ENCODE measurements at regions not wholly inside any gene's neighbourhood (a gene's known extent, or its start where the extent isn't known, plus 50 kb on each side); places are given as distances from the start of the nearest gene placed in this dataset.

DNA sequence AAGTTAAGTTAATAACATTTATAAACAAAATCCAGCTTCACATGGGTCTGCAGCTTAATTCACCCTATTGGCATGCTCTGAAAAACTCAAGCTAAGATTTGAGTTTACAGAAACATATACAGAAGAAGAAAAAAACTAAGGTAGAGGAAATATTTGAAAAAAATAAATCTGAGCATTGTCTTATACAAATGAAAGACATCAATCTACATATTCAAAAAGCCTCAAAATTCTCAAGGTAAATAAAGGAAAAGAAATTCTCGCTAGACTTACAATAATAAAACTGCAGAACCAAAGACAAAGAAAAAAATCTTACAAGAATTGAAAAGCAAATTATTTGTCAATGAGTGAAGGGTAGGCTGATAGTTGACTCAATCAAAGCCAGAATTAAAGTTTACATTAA lies 493.4 kb downstream of the CETN3 start:
- Histone ChIP-seq H3K9me3 (ENCODE audit: control insufficient read depth, insufficient read depth, low read length) (peaks cover 6% of the 10 kb centered on the region), H3K4me3 (ENCODE audit: low read depth, low read length) (no peak overlapping the region), H3K4me1 (ENCODE audit: control insufficient read depth, insufficient read depth, low read length) (no peaks in the 10 kb centered on the region), H3K36me3 (ENCODE audit: control insufficient read depth, insufficient read depth, low read length) (no peaks in the 10 kb centered on the region), H3K27me3 (ENCODE audit: control insufficient read depth, insufficient read depth, low read length) (no peaks in the 10 kb centered on the region), H3K27ac (ENCODE audit: low read depth, low read length) (no peak overlapping the region)
- WGBS (ENCODE audit: insufficient coverage), result no CpG with 5 or more reads among the region's 1 CpG
- DNase-seq (ENCODE audit: low read depth in 4 of 6, low spot score in 6 of 6), result no peak

- no peak overlapping the region for H3K4me3 ChIP-seq (ENCODE audit: low read depth, low read length)
- no peaks in the 10 kb centered on the region for H3K9me3 ChIP-seq (ENCODE audit: control insufficient read depth, insufficient read depth, low read length)
- no peaks in the 10 kb centered on the region for H3K4me1 ChIP-seq (ENCODE audit: control insufficient read depth, insufficient read depth, low read length)
- H3K27ac ChIP-seq (ENCODE audit: low read depth, low read length), result no peak overlapping the region
- DNase-seq (ENCODE audit: low read depth in 4 of 6, low spot score in 6 of 6), result peak in 2 of 6 donors; percentile 12 to 58
- no peaks in the 10 kb centered on the region for H3K27me3 ChIP-seq (ENCODE audit: control insufficient read depth, insufficient read depth, low read length)
- no peaks in the 10 kb centered on the region for H3K36me3 ChIP-seq (ENCODE audit: control insufficient read depth, insufficient read depth, low read length)
Observed at GRCh38 chr5:89908876-89909275, 500.7 kb downstream of the CETN3 start.

- H3K36me3 ChIP-seq (ENCODE audit: control insufficient read depth, insufficient read depth, low read length), result no peaks in the 10 kb centered on the region
- no peak for DNase-seq (ENCODE audit: low read depth in 4 of 6, low spot score in 6 of 6)
- no peak overlapping the region for H3K27ac ChIP-seq (ENCODE audit: low read depth, low read length)
- no peak overlapping the region for H3K4me3 ChIP-seq (ENCODE audit: low read depth, low read length)
- no peaks in the 10 kb centered on the region for H3K9me3 ChIP-seq (ENCODE audit: control insufficient read depth, insufficient read depth, low read length)
- no peaks in the 10 kb centered on the region for H3K27me3 ChIP-seq (ENCODE audit: control insufficient read depth, insufficient read depth, low read length)
- WGBS (ENCODE audit: insufficient coverage), result no CpG with 5 or more reads among the region's 2 CpGs
- H3K4me1 ChIP-seq (ENCODE audit: control insufficient read depth, insufficient read depth, low read length), result no peaks in the 10 kb centered on the region
Observed at GRCh38 chr5:89904442-89904841, 505.1 kb downstream of the CETN3 start.

DNA sequence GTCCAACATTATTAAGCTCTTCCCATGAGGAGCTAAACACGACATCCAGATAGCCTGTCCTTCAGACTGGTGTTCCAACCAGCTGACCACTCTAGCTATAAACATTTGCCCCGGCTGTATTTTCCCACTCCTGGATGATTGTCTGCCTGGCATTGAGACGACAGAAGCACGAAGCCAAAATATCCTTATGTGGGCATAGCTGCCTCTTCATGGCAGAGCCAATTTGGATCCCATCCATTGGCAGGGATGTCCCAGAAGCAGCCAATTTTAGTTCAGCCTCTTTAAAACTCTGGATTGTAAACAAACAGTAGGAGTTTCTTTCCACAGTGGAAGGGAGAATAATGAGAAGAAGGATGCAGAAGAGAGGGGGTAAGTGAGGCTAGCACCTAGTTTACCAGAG lies 507.6 kb downstream of the CETN3 start:
- Histone ChIP-seq H3K36me3 (ENCODE audit: control insufficient read depth, insufficient read depth, low read length) (no peaks in the 10 kb centered on the region), H3K9me3 (ENCODE audit: control insufficient read depth, insufficient read depth, low read length) (no peaks in the 10 kb centered on the region), H3K27me3 (ENCODE audit: control insufficient read depth, insufficient read depth, low read length) (no peaks in the 10 kb centered on the region), H3K4me1 (ENCODE audit: control insufficient read depth, insufficient read depth, low read length) (no peaks in the 10 kb centered on the region), H3K4me3 (ENCODE audit: low read depth, low read length) (no peak overlapping the region), H3K27ac (ENCODE audit: low read depth, low read length) (no peak overlapping the region)
- DNase-seq (ENCODE audit: low read depth in 4 of 6, low spot score in 6 of 6), result peak; percentile 12 to 95 (median 36)
- WGBS (ENCODE audit: insufficient coverage), result 45% methylated on average over 4 of the region's 4 CpGs

DNA sequence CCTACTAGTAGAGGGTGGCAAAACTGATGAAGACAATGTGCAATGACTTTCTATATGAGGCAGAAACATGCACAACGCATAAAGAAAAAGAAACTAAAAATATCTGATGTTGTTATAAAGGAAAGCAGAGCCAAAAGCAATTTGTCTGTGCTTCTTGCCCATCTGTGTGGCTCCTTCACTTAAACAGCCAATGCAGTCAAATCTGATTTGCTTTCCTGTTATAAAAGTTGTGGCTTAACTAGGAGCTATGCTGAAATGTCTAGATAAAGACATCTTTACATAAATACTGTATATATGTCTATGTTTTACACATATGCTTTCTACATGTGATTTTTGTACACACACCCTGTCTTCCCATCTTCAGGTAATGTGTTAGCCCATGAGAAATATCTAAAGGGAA lies 508.2 kb downstream of the CETN3 start:
- H3K4me1 ChIP-seq (ENCODE audit: control insufficient read depth, insufficient read depth, low read length), result no peaks in the 10 kb centered on the region
- H3K4me3 ChIP-seq (ENCODE audit: low read depth, low read length), result no peak overlapping the region
- H3K36me3 ChIP-seq (ENCODE audit: control insufficient read depth, insufficient read depth, low read length), result no peaks in the 10 kb centered on the region
- H3K27me3 ChIP-seq (ENCODE audit: control insufficient read depth, insufficient read depth, low read length), result no peaks in the 10 kb centered on the region
- peak in 1 of 6 donors; percentile 80 for DNase-seq (ENCODE audit: low read depth in 4 of 6, low spot score in 6 of 6)
- no CpG with 5 or more reads among the region's 1 CpG for WGBS (ENCODE audit: insufficient coverage)
- peaks cover 2% of the 10 kb centered on the region for H3K9me3 ChIP-seq (ENCODE audit: control insufficient read depth, insufficient read depth, low read length)
- no peak overlapping the region for H3K27ac ChIP-seq (ENCODE audit: low read depth, low read length)

GRCh38 chr5:89900346-89900745 lies 509.2 kb downstream of the CETN3 start:
- Histone ChIP-seq H3K27ac (ENCODE audit: low read depth, low read length) (no peak overlapping the region), H3K36me3 (ENCODE audit: control insufficient read depth, insufficient read depth, low read length) (no peaks in the 10 kb centered on the region), H3K9me3 (ENCODE audit: control insufficient read depth, insufficient read depth, low read length) (peaks cover 5% of the 10 kb centered on the region), H3K27me3 (ENCODE audit: control insufficient read depth, insufficient read depth, low read length) (no peaks in the 10 kb centered on the region), H3K4me1 (ENCODE audit: control insufficient read depth, insufficient read depth, low read length) (no peaks in the 10 kb centered on the region), H3K4me3 (ENCODE audit: low read depth, low read length) (no peak overlapping the region)
- no CpG with 5 or more reads among the region's 1 CpG for WGBS (ENCODE audit: insufficient coverage)
- no peak for DNase-seq (ENCODE audit: low read depth in 4 of 6, low spot score in 6 of 6)

- H3K36me3 ChIP-seq (ENCODE audit: control insufficient read depth, insufficient read depth, low read length), result no peaks in the 10 kb centered on the region
- DNase-seq (ENCODE audit: low read depth in 4 of 6, low spot score in 6 of 6), result no peak
- H3K27ac ChIP-seq (ENCODE audit: low read depth, low read length), result no peak overlapping the region
- H3K4me3 ChIP-seq (ENCODE audit: low read depth, low read length), result no peak overlapping the region
- H3K9me3 ChIP-seq (ENCODE audit: control insufficient read depth, insufficient read depth, low read length), result peaks cover 5% of the 10 kb centered on the region
- H3K4me1 ChIP-seq (ENCODE audit: control insufficient read depth, insufficient read depth, low read length), result no peaks in the 10 kb centered on the region
- no peaks in the 10 kb centered on the region for H3K27me3 ChIP-seq (ENCODE audit: control insufficient read depth, insufficient read depth, low read length)
Observed at GRCh38 chr5:89899559-89899958, 510.0 kb downstream of the CETN3 start.

DNA sequence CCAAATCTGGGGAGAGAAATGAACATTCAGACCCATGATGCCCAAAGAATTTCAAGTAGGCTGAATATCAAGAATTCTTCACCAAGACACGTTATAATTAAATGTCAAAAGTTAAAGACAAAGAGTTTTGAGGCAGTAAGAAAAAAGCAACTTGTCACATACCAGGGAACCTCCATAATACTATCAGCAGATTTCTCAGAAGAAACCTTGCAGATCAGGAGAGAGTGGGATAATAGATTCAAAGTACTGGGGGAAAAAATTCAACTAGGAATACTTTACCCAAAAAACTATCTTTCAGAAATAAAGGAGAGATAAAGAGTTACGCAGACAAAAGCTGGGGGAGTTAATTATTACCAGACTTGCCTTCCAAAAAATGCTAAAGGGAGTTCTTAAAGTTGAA lies 516.0 kb downstream of the CETN3 start:
- Histone ChIP-seq H3K4me1 (ENCODE audit: control insufficient read depth, insufficient read depth, low read length) (no peaks in the 10 kb centered on the region), H3K27me3 (ENCODE audit: control insufficient read depth, insufficient read depth, low read length) (no peaks in the 10 kb centered on the region), H3K9me3 (ENCODE audit: control insufficient read depth, insufficient read depth, low read length) (peaks cover 8% of the 10 kb centered on the region), H3K27ac (ENCODE audit: low read depth, low read length) (no peak overlapping the region), H3K36me3 (ENCODE audit: control insufficient read depth, insufficient read depth, low read length) (no peaks in the 10 kb centered on the region), H3K4me3 (ENCODE audit: low read depth, low read length) (no peak overlapping the region)
- no peak for DNase-seq (ENCODE audit: low read depth in 4 of 6, low spot score in 6 of 6)
- no CpG with 5 or more reads among the region's 2 CpGs for WGBS (ENCODE audit: insufficient coverage)

- H3K27me3 ChIP-seq (ENCODE audit: control insufficient read depth, insufficient read depth, low read length), result no peaks in the 10 kb centered on the region
- no peak overlapping the region for H3K4me3 ChIP-seq (ENCODE audit: low read depth, low read length)
- H3K4me1 ChIP-seq (ENCODE audit: control insufficient read depth, insufficient read depth, low read length), result no peaks in the 10 kb centered on the region
- DNase-seq (ENCODE audit: low read depth in 4 of 6, low spot score in 6 of 6), result no peak
- no peaks in the 10 kb centered on the region for H3K9me3 ChIP-seq (ENCODE audit: control insufficient read depth, insufficient read depth, low read length)
- no peaks in the 10 kb centered on the region for H3K36me3 ChIP-seq (ENCODE audit: control insufficient read depth, insufficient read depth, low read length)
- no peak overlapping the region for H3K27ac ChIP-seq (ENCODE audit: low read depth, low read length)
Observed at GRCh38 chr5:89885670-89886069, 523.9 kb downstream of the CETN3 start.

DNA sequence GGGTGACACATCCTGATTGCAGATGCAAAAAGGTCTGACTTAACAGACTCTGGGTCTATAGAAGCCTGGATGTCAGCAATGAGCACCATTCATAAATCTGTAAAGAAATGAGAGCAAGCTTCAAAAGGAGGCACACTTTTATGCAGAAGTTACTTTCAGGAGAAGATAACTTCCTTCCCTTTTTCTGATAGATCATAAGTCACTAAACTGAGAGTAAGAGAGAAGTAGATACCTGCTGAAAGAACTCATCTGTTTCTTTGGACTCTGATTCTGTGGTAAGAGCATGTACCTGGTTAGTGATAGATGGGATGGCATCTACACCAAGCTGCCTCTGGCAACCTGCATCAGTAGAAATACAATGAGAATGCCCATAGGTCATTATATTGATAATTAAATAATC lies 525.6 kb downstream of the CETN3 start:
- no peak for DNase-seq (ENCODE audit: low read depth in 4 of 6, low spot score in 6 of 6)
- H3K4me1 ChIP-seq (ENCODE audit: control insufficient read depth, insufficient read depth, low read length), result no peaks in the 10 kb centered on the region
- no peak overlapping the region for H3K4me3 ChIP-seq (ENCODE audit: low read depth, low read length)
- no peaks in the 10 kb centered on the region for H3K9me3 ChIP-seq (ENCODE audit: control insufficient read depth, insufficient read depth, low read length)
- H3K27ac ChIP-seq (ENCODE audit: low read depth, low read length), result no peak overlapping the region
- no peaks in the 10 kb centered on the region for H3K27me3 ChIP-seq (ENCODE audit: control insufficient read depth, insufficient read depth, low read length)
- H3K36me3 ChIP-seq (ENCODE audit: control insufficient read depth, insufficient read depth, low read length), result no peaks in the 10 kb centered on the region
